DOHH2 (cell line): ENCODE measurements at regions not wholly inside any gene's neighbourhood (a gene's known extent, or its start where the extent isn't known, plus 50 kb on each side); places are given as distances from the start of the nearest gene placed in this dataset.
"Not testable (repeated sequence)": the region's sequence is repeated elsewhere in the genome, so short reads cannot be mapped to it uniquely, and the experiment has no call there.

Source experiments
- CTCF ChIP-seq: fragments of 200-600 bp; sonication (generic); IDR thresholded peaks from one replicate; pipeline ENCODE4 v1.5.1; 2014; ENCODE audit warnings: antibody characterized with exemption, mild to moderate bottlenecking, low read depth, low read length; ENCODE audit not compliant: poor library complexity, severe bottlenecking
- EZH2phosphoT487 ChIP-seq: fragments of 200-600 bp; sonication (generic); IDR thresholded peaks from 2 replicates; pipeline ENCODE4 v1.6.1; 2017; ENCODE audit warnings: borderline replicate concordance, mild to moderate bottlenecking, antibody characterized with exemption, low read length, moderate library complexity, mixed read lengths

- TF ChIP-seq CTCF, EZH2phosphoT487: not testable (repeated sequence)
Measured at GRCh38 chr9:42335342-42335741, 151.9 kb downstream of the SPATA31A6 start.
